KMS-11 (cell line): ENCODE measurements at regions not wholly inside any gene's neighbourhood (a gene's known extent, or its start where the extent isn't known, plus 50 kb on each side); places are given as distances from the start of the nearest gene placed in this dataset.

Experiments
- H2AFZ ChIP-seq: fragments of 200-600 bp; sonication (generic); 2 replicates; pipeline ENCODE4 v1.6.1; 2016; ENCODE audit warnings: antibody characterized with exemption, mixed run types, low read depth
- H3K27ac ChIP-seq: fragments of 200-600 bp; sonication (generic); 2 replicates; pipeline ENCODE4 v1.6.1; 2016; ENCODE audit warnings: mild to moderate bottlenecking, mixed run types
- H3K27me3 ChIP-seq: fragments of 200-600 bp; sonication (generic); 2 replicates; pipeline ENCODE4 v1.6.1; 2017; ENCODE audit warnings: mild to moderate bottlenecking, low read depth, mixed run types, moderate library complexity; ENCODE audit not compliant: insufficient read depth
- H3K36me3 ChIP-seq: fragments of 200-600 bp; sonication (generic); 2 replicates; pipeline ENCODE4 v1.6.1; 2017; ENCODE audit warnings: mild to moderate bottlenecking, mixed run types; ENCODE audit not compliant: insufficient read depth
- H3K4me1 ChIP-seq: fragments of 200-600 bp; sonication (generic); 2 replicates; pipeline ENCODE4 v1.6.1; 2016; ENCODE audit warnings: mild to moderate bottlenecking, low read depth, mixed run types; ENCODE audit not compliant: poor library complexity, severe bottlenecking
- H3K4me2 ChIP-seq: fragments of 200-600 bp; sonication (generic); 2 replicates; pipeline ENCODE4 v1.7.0; 2016; ENCODE audit warnings: mild to moderate bottlenecking, mixed run types
- H3K4me3 ChIP-seq: fragments of 200-600 bp; sonication (generic); IDR thresholded peaks from 2 replicates; pipeline ENCODE4 v1.6.1; 2017; ENCODE audit warnings: low read depth, low read length, mixed read lengths; ENCODE audit not compliant: insufficient read depth
- H3K79me2 ChIP-seq: fragments of 200-600 bp; sonication (generic); 2 replicates; pipeline ENCODE4 v1.6.1; 2016; ENCODE audit warnings: low read depth, mixed run types; ENCODE audit not compliant: insufficient read depth
- H3K9ac ChIP-seq: fragments of 200-600 bp; sonication (generic); 2 replicates; pipeline ENCODE4 v1.6.1; 2016; ENCODE audit warnings: mild to moderate bottlenecking, mixed run types
- H4K20me1 ChIP-seq: fragments of 200-600 bp; sonication (generic); 2 replicates; pipeline ENCODE4 v1.6.1; 2016; ENCODE audit warnings: mild to moderate bottlenecking, mixed run types; ENCODE audit not compliant: insufficient read depth
- TF ChIP-seq, protein P1 (sequence below): fragments of 200-600 bp; sonication (generic); conservative IDR thresholded peaks from 2 replicates; pipeline ENCODE4 v1.6.1; 2017; ENCODE audit warnings: low read depth, mild to moderate bottlenecking, antibody characterized with exemption, low read length, moderate library complexity, mixed read lengths

- no peak overlapping the region for H3K9ac ChIP-seq
- no peak overlapping the region for H2AFZ ChIP-seq
- no peaks in the 10 kb centered on the region for H3K36me3 ChIP-seq
Observed at GRCh38 chr2:226208726-226209125, 590.9 kb downstream of the IRS1 start.

DNA sequence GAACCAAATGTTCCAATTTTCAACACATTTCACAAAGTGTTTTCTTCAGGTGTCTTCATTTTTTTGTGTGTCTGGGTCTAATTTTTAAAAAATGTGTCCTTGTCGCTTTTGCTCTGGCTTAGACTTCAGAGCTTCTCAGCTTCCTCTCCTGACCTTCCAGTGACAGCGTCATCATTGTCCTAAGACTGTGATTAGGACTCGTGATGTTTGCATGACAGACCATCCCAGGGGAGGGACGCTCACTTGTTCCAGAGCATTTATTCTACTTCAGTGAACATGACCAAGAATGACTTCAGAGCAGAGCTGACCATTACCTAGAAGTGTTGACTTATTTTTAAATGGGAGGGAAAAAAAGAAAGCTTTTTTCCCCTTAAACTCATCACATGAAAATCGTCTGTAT is 591.9 kb downstream of the IRS1 start:
- H4K20me1 ChIP-seq: no peaks in the 10 kb centered on the region; the same call in 1 of the 2 replicates
- H3K4me2 ChIP-seq: no peak overlapping the region

More at GRCh38 chr2:226208726-226209125, 590.9 kb downstream of the IRS1 start:
- TF ChIP-seq, protein P1, sequence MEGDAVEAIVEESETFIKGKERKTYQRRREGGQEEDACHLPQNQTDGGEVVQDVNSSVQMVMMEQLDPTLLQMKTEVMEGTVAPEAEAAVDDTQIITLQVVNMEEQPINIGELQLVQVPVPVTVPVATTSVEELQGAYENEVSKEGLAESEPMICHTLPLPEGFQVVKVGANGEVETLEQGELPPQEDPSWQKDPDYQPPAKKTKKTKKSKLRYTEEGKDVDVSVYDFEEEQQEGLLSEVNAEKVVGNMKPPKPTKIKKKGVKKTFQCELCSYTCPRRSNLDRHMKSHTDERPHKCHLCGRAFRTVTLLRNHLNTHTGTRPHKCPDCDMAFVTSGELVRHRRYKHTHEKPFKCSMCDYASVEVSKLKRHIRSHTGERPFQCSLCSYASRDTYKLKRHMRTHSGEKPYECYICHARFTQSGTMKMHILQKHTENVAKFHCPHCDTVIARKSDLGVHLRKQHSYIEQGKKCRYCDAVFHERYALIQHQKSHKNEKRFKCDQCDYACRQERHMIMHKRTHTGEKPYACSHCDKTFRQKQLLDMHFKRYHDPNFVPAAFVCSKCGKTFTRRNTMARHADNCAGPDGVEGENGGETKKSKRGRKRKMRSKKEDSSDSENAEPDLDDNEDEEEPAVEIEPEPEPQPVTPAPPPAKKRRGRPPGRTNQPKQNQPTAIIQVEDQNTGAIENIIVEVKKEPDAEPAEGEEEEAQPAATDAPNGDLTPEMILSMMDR: no peak
- H3K27ac ChIP-seq: no peak overlapping the region
- H3K4me2 ChIP-seq: no peak overlapping the region
- no peaks in the 10 kb centered on the region for H3K79me2 ChIP-seq
- H3K27me3 ChIP-seq: no peaks in the 10 kb centered on the region
- no peaks in the 10 kb centered on the region; the same call in 1 of the 2 replicates for H4K20me1 ChIP-seq
- H3K4me1 ChIP-seq: no peaks in the 10 kb centered on the region
- no peak overlapping the region for H3K4me3 ChIP-seq

DNA sequence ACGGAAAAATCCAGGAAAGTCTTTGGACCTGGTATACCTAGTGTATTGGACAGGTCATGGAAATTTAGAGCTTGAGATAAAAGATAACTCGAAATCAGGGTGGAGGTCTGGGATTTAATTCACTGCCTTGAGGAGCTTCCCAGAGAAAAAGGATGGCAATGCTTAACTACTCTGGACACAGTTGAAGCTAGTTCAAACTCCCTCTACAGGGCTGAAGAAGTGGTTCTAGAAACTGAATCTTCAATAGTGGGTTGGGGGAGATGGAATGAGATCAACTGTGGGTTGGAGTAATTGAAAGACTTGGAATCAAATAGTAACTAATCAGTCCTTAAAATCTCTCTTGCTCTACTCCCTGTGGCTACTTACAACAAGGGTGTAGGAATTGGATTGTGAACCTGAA is 600.1 kb downstream of the IRS1 start:
- Histone ChIP-seq H4K20me1 (no peaks in the 10 kb centered on the region), H3K27me3 (no peaks in the 10 kb centered on the region), H3K36me3 (no peaks in the 10 kb centered on the region), H3K4me2 (no peak overlapping the region), H3K79me2 (no peaks in the 10 kb centered on the region), H3K27ac (no peak overlapping the region), H3K9ac (no peak overlapping the region), H2AFZ (no peak overlapping the region), H3K4me3 (no peak overlapping the region), H3K4me1 (no peaks in the 10 kb centered on the region)
- TF ChIP-seq, protein P1: no peak

More for the DNA sequence above, 591.9 kb downstream of the IRS1 start:
- no peaks in the 10 kb centered on the region for H3K79me2 ChIP-seq
- H3K27ac ChIP-seq: no peak overlapping the region
- TF ChIP-seq, protein P1: no peak
- H3K4me3 ChIP-seq: no peak overlapping the region
- no peak overlapping the region for H3K9ac ChIP-seq
- no peaks in the 10 kb centered on the region for H3K36me3 ChIP-seq
- H3K27me3 ChIP-seq: no peaks in the 10 kb centered on the region
- no peak overlapping the region for H2AFZ ChIP-seq
- H3K4me1 ChIP-seq: no peaks in the 10 kb centered on the region

DNA sequence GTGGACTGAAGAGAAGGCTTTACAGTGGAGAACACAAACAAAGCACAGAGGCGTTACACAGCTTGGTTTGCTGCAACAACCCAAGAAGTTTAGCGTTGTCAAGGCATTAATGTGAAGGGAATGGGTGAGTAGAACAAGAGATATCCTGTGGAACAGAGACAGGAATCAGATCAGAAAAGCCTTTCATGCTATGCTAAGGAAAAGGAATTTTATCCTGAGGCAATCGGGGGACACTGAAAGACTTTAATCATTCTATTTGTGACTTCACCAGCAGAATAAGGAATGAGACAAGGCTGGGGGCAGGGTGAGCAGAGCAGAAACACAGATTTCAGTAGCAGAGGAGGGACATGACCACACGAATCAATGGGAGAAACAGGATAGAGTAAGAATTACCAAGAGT is 600.7 kb downstream of the IRS1 start:
- no peak overlapping the region for H3K27ac ChIP-seq
- H3K27me3 ChIP-seq: no peaks in the 10 kb centered on the region
- H3K4me1 ChIP-seq: no peaks in the 10 kb centered on the region
- no peaks in the 10 kb centered on the region for H3K79me2 ChIP-seq
- no peak overlapping the region for H3K4me3 ChIP-seq
- TF ChIP-seq, protein P1: no peak
- no peak overlapping the region for H3K4me2 ChIP-seq
- H4K20me1 ChIP-seq: no peaks in the 10 kb centered on the region
- H3K36me3 ChIP-seq: no peaks in the 10 kb centered on the region
- no peak overlapping the region for H2AFZ ChIP-seq
- no peak overlapping the region for H3K9ac ChIP-seq
